OCI-LY3 (cell line): ENCODE measurements at regions not wholly inside any gene's neighbourhood (a gene's known extent, or its start where the extent isn't known, plus 50 kb on each side); places are given as distances from the start of the nearest gene placed in this dataset.

Experiments used
- H2AFZ ChIP-seq: fragments of 200-600, 300-600 bp; shearing (Covaris generic); 2 replicates; pipeline ENCODE4 v1.6.0; 2014; ENCODE audit warnings: antibody characterized with exemption, low read depth, low read length
- H3K27ac ChIP-seq: fragments of 200-600, 300-600 bp; sonication (generic); 2 replicates; pipeline ENCODE4 v1.5.1; 2014; ENCODE audit warnings: mild to moderate bottlenecking, low read length, moderate library complexity, mixed read lengths
- H3K27me3 ChIP-seq: fragments of 200-600, 300-600 bp; sonication (generic); 2 replicates; pipeline ENCODE4 v1.6.1; 2014; ENCODE audit warnings: low read depth, low read length, mixed read lengths
- H3K36me3 ChIP-seq: fragments of 200-600, 300-600 bp; sonication (generic); replicated peaks from 2 replicates; pipeline ENCODE3; 2014; ENCODE audit warnings: low read depth, low read length, mixed read lengths
- H3K4me1 ChIP-seq: fragments of 300-600, 200-600 bp; sonication (generic); 2 replicates; pipeline ENCODE4 v1.6.1; 2014; ENCODE audit warnings: low read length, mixed read lengths
- H3K4me2 ChIP-seq: fragments of 200-600, 300-600 bp; sonication (generic); 2 replicates; pipeline ENCODE4 v1.6.1; 2014; ENCODE audit warnings: low read length, mixed read lengths
- H3K4me3 ChIP-seq: fragments of 300-600, 200-600 bp; sonication (generic); 2 replicates; pipeline ENCODE4 v1.5.1; 2014; ENCODE audit warnings: antibody characterized with exemption, mild to moderate bottlenecking, low read length, moderate library complexity
- H3K79me2 ChIP-seq: fragments of 300-600, 200-600 bp; shearing (Covaris generic); 2 replicates; pipeline ENCODE4 v1.6.1; 2014; ENCODE audit warnings: mild to moderate bottlenecking, low read length, mixed read lengths
- H3K9ac ChIP-seq: fragments of 300-600, 200-600 bp; shearing (Covaris generic); 2 replicates; pipeline ENCODE4 v1.6.0; 2014; ENCODE audit warnings: mild to moderate bottlenecking, low read length, moderate library complexity
- H3K9me3 ChIP-seq: fragments of 200-600, 300-600 bp; shearing (Covaris generic); 2 replicates; pipeline ENCODE4 v1.6.1; 2014; ENCODE audit warnings: low read length, mixed read lengths; ENCODE audit not compliant: insufficient read depth
- H4K20me1 ChIP-seq: fragments of 200-600, 300-600 bp; sonication (generic); 2 replicates; pipeline ENCODE4 v1.6.1; 2016; ENCODE audit warnings: low read length, mixed read lengths; ENCODE audit not compliant: insufficient read depth
- CTCF ChIP-seq: fragments of 200-600, 300-600 bp; sonication (generic); IDR thresholded peaks from 2 replicates; pipeline ENCODE4 v1.5.1; 2014; ENCODE audit warnings: antibody characterized with exemption, low read length, low read depth
- EZH2phosphoT487 ChIP-seq: fragments of 200-600 bp; shearing (Covaris generic); IDR thresholded peaks from 2 replicates; pipeline ENCODE4 v1.6.1; 2018; ENCODE audit warnings: antibody characterized with exemption, mixed run types, low read depth

DNA sequence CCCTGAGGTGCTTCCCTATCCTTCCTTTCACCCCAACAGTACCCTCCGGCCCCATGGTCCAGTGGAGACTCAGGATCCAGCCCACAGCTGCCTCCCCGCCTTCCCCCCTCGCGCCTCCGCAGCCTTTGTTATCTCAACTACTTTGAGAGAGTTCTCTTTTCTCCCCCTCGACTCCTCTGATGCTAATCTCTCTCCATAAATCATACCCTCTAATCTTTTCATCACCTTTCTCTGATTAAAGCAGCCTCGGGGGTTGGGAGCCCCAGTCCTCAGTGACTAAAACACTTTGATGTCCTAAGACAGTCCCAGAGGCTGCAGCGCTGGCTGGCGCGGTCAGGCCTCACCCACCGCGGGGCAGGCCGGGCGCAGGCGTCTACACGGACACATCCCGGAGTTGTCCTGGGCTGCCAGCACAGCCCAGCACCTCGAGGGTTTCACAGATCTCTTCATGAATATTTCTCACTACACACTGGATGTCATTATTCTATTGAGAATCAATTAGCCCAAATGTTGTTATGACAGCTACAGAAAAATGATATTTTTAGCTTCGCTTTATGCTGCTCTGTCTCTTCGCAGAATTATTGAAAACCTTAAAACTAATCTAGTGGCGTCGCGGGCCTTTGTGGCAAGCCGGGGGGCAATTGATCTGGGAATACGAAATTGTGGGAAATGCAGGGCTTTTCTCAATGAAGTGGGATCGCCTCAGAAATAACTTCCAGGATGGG is 289.5 kb downstream of the RRAGC start:
- no peak overlapping the region for H3K4me3 ChIP-seq
- no peaks in the 10 kb centered on the region for H3K9me3 ChIP-seq
- H3K27me3 ChIP-seq = no peaks in the 10 kb centered on the region
- no peak overlapping the region for H3K27ac ChIP-seq
- TF ChIP-seq EZH2phosphoT487 (no peak), CTCF (no peak)
- H4K20me1 ChIP-seq = no peaks in the 10 kb centered on the region
- H3K4me1 ChIP-seq = no peaks in the 10 kb centered on the region
- H3K9ac ChIP-seq = no peak overlapping the region
- H3K79me2 ChIP-seq = no peaks in the 10 kb centered on the region
- H3K4me2 ChIP-seq = no peak overlapping the region
- H2AFZ ChIP-seq = no peak overlapping the region
- no peaks in the 10 kb centered on the region for H3K36me3 ChIP-seq

GRCh38 chr1:38568061-38568857 is 291.3 kb downstream of the RRAGC start:
- Histone ChIP-seq H3K79me2 (no peaks in the 10 kb centered on the region), H3K9me3 (no peaks in the 10 kb centered on the region), H2AFZ (no peak overlapping the region), H3K9ac (no peak overlapping the region), H3K4me2 (no peak overlapping the region), H4K20me1 (no peaks in the 10 kb centered on the region), H3K27me3 (no peaks in the 10 kb centered on the region), H3K36me3 (no peaks in the 10 kb centered on the region), H3K4me3 (no peak overlapping the region), H3K27ac (no peak overlapping the region), H3K4me1 (no peaks in the 10 kb centered on the region)
- TF ChIP-seq EZH2phosphoT487 = no peak
- no peak for TF ChIP-seq CTCF

GRCh38 chr1:38567401-38567800 is 292.2 kb downstream of the RRAGC start:
- Histone ChIP-seq H3K4me1 (no peaks in the 10 kb centered on the region), H3K9me3 (no peaks in the 10 kb centered on the region), H3K4me2 (no peak overlapping the region), H3K36me3 (no peaks in the 10 kb centered on the region), H3K4me3 (no peak overlapping the region), H4K20me1 (no peaks in the 10 kb centered on the region), H3K79me2 (no peaks in the 10 kb centered on the region), H3K9ac (no peak overlapping the region), H3K27ac (no peak overlapping the region), H3K27me3 (no peaks in the 10 kb centered on the region), H2AFZ (no peak overlapping the region)
- TF ChIP-seq CTCF (no peak), EZH2phosphoT487 (no peak)

DNA sequence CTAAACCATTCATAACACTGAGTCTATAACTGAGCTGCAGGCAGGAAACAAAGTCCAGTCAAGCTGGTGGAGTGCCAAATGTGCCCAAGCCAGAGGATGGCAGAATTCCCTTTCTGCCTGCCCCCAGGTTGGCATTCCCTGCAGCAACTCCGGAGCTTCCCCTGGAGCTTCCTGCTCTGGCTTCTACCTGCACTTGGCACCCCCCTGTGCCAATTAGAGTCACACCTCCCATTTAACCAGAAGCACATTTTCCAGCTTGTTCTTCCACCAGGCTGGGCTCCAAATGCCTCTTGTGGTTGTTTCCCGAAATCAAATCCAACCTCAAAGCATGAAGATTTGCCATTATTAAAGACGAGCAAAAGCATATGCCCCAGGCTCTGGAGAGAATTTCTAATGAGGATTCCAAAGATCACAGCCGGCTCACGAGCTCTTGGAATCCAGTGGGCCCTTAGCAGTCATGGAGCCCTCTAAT is 294.5 kb downstream of the RRAGC start:
- Histone ChIP-seq H4K20me1 (no peaks in the 10 kb centered on the region), H3K4me1 (peaks cover 13% of the 10 kb centered on the region), H3K36me3 (no peaks in the 10 kb centered on the region), H2AFZ (no peak overlapping the region), H3K27ac (no peak overlapping the region), H3K9me3 (no peaks in the 10 kb centered on the region), H3K4me3 (no peak overlapping the region), H3K4me2 (no peak overlapping the region), H3K9ac (no peak overlapping the region), H3K79me2 (peaks cover 9% of the 10 kb centered on the region; the same call in 1 of the 2 replicates), H3K27me3 (no peaks in the 10 kb centered on the region)
- TF ChIP-seq CTCF (no peak), EZH2phosphoT487 (no peak)
